Upper lobe of right lung (tissue), 1 donor: ENCODE measurements at regions not wholly inside any gene's neighbourhood (a gene's known extent, or its start where the extent isn't known, plus 50 kb on each side); places are given as distances from the start of the nearest gene placed in this dataset.
A peak's percentile ranks its signal among the peaks of the same experiment; 100 is the strongest.

Experiments
- ATAC-seq: fragments of 200-7000 bp; cut with Tn5 transposase; one replicate; pipeline ENCODE4 v1.9.1; 2020; ENCODE audit warnings: mild to moderate bottlenecking, moderate library complexity
- DNase-seq: peaks from one replicate; pipeline ENCODE4 v3.0.0-alpha.2; 2020
- H3K27ac ChIP-seq: fragments of 200-600 bp; one replicate; pipeline ENCODE4 v1.8.0; 2022
- H3K27me3 ChIP-seq: fragments of 200-600 bp; one replicate; pipeline ENCODE4 v1.8.0; 2022; ENCODE audit warnings: mild to moderate bottlenecking
- H3K36me3 ChIP-seq: fragments of 200-600 bp; one replicate; pipeline ENCODE4 v1.8.0; 2022
- H3K4me1 ChIP-seq: fragments of 200-600 bp; one replicate; pipeline ENCODE4 v1.8.0; 2022
- H3K4me3 ChIP-seq: fragments of 200-600 bp; one replicate; pipeline ENCODE4 v1.8.0; 2022; ENCODE audit warnings: mild to moderate bottlenecking
- H3K9me3 ChIP-seq: fragments of 200-600 bp; one replicate; pipeline ENCODE4 v1.8.0; 2022
- intact Hi-C: fragments of 100-400 bp; cut with DNase I; formaldehyde crosslinking; loops from one replicate; pipeline ENCODE4 v1.11.0; 2022
- TF ChIP-seq, protein P1 (sequence below): fragments of 200-600 bp; IDR thresholded peaks from one replicate; pipeline ENCODE4 v1.8.0; 2022; ENCODE audit warnings: antibody characterized with exemption
- donor health status: DM: no; HTN: yes; CAD: no; lungs with severe emphysema.

DNA sequence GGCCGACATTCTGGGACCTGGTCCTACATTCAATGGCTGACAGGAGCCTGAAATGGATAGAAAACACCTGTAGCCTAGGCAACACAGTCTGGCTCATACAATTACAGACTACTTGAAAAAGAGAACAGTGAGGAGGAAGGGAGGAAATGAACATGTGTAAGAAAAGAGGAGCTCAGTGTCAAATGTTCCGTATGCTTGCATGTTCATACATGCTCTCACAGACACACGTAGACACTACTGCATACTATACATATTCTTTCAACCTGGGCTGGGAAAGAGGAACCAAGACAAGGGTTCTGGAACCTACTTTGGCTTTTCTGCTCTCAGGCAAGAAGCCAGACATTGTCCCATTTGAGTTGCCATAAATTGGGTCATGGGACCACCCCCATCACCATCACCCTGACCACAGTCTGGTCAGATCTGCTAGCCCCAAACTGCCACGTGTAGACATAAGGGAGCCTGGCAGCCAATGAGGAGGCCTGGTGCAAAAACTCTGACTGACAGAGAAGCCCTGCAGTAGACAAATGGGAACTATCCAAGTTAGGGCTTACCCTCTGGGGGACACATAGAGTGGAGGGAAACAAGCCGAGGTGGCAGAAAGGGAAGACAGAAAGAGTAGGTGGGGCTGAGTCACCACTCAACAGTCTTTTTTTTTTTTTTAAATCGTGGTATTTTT lies 310.0 kb downstream of the SHQ1 start:
- peak; percentile 47 for ATAC-seq
- no peak for DNase-seq
- TF ChIP-seq, protein P1, sequence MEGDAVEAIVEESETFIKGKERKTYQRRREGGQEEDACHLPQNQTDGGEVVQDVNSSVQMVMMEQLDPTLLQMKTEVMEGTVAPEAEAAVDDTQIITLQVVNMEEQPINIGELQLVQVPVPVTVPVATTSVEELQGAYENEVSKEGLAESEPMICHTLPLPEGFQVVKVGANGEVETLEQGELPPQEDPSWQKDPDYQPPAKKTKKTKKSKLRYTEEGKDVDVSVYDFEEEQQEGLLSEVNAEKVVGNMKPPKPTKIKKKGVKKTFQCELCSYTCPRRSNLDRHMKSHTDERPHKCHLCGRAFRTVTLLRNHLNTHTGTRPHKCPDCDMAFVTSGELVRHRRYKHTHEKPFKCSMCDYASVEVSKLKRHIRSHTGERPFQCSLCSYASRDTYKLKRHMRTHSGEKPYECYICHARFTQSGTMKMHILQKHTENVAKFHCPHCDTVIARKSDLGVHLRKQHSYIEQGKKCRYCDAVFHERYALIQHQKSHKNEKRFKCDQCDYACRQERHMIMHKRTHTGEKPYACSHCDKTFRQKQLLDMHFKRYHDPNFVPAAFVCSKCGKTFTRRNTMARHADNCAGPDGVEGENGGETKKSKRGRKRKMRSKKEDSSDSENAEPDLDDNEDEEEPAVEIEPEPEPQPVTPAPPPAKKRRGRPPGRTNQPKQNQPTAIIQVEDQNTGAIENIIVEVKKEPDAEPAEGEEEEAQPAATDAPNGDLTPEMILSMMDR, result no peak
- no peaks in the 10 kb centered on the region for H3K27me3 ChIP-seq
- no peak overlapping the region for H3K27ac ChIP-seq
- intact Hi-C loops, result no loop called here
- H3K4me1 ChIP-seq, result no peaks in the 10 kb centered on the region
- no peak overlapping the region for H3K4me3 ChIP-seq
- no peaks in the 10 kb centered on the region for H3K9me3 ChIP-seq
- H3K36me3 ChIP-seq, result no peaks in the 10 kb centered on the region

DNA sequence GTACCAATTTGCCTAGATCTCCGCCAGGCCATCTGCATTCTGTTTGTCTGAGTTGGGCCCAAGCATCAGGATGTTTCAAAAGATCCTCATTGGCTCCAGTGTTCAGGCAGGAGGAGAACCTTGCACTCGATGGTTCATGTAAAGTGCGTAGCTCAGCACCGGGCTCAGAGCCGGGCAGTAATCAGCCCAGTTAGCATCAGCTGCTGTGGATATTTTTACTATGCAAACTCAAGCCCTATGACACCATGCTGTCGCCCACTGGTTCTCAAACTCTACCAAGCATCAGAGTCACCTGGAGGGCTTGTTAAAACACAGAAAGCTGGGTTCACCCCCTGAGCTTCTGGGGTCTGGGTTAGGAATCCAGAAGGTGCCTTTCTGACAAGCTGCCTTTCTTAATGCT lies 310.8 kb downstream of the SHQ1 start:
- TF ChIP-seq, protein P1, result no peak
- DNase-seq, result no peak
- no peak for ATAC-seq
- no peaks in the 10 kb centered on the region for H3K9me3 ChIP-seq
- intact Hi-C loops, result no loop called here
- H3K4me1 ChIP-seq, result no peaks in the 10 kb centered on the region
- H3K27ac ChIP-seq, result no peak overlapping the region
- H3K4me3 ChIP-seq, result no peak overlapping the region
- no peaks in the 10 kb centered on the region for H3K36me3 ChIP-seq
- no peaks in the 10 kb centered on the region for H3K27me3 ChIP-seq

DNA sequence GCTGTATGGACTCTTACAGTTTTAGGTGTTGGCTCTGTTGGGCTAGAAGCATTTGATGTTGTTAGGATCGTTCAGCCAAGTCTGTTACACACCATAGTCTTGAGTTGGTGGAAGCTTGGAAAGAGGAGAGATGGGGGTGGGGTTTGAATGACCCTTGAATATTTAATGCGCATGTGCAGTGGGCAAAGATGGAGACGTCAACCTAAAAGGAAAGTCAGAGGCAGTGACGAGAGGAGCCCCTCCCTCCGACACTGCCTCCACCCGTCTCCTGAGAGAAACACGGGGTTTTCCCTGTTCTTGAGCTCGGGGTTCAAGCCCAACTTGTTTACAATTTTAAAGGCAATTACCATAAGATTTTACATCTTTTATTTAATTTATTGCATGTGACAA lies 311.4 kb downstream of the SHQ1 start:
- no peak for ATAC-seq
- intact Hi-C loops, result no loop called here

DNA sequence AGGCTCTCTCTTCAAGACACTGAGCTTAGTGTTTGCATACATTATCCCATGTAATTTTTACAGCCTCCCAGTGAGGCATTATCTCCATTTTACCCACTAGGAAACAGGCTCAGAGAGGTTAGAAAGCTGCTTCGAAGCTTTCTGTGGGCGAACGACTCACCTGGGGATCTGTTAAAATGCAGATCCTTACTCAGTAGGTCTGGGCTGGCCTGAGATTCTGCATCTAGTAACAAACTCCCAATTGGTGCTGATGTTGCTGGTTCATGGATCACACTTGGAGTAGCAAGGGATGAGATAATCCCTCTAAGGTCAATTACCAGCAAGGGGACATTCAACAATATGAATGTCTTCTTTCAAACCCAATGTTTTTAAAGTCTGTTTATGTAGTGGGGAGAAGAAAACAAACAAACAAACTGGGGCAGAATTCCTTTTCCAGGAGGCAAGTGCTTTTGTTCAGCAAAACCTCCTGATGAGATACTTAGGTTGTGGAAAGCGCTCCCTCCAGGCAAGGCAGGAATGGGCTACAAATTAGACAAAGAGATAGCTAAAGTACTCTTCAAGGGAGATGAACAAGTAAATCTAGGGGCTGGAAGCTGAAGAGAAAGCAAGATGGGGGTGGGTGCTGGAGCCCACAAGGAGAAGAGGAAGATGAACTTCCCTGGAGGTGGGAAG lies 311.9 kb downstream of the SHQ1 start:
- no peak overlapping the region for H3K27ac ChIP-seq
- no peaks in the 10 kb centered on the region for H3K9me3 ChIP-seq
- H3K27me3 ChIP-seq, result no peaks in the 10 kb centered on the region
- no peak overlapping the region for H3K4me3 ChIP-seq
- DNase-seq, result no peak
- no peaks in the 10 kb centered on the region for H3K4me1 ChIP-seq
- no peaks in the 10 kb centered on the region for H3K36me3 ChIP-seq
- ATAC-seq, result no peak
- intact Hi-C loops, result no loop called here
- TF ChIP-seq, protein P1, result no peak

More for the DNA sequence above, 311.4 kb downstream of the SHQ1 start:
- Histone ChIP-seq H3K27me3 (no peaks in the 10 kb centered on the region), H3K4me3 (no peak overlapping the region), H3K9me3 (no peaks in the 10 kb centered on the region), H3K36me3 (no peaks in the 10 kb centered on the region), H3K4me1 (no peaks in the 10 kb centered on the region), H3K27ac (no peak overlapping the region)
- DNase-seq, result no peak
- TF ChIP-seq, protein P1, result no peak

DNA sequence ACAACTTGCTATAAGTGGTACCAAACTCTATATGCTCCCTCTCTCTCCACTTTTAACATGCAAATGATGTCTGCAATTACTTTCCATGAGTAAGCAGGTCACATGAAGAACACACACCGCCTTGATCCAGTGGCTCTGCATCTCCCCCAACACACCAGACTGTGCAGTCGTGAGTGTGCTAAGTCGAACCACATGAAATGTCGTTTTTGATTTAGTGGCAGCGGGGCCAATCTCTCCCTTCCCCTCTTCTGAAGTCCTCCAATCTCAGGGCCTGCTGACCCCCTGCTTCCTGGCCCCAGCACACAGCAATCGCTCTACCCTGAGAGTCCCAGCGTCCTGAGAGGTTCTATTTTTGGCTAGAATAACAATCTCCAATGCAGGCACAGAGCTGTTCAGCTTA lies 312.5 kb downstream of the SHQ1 start:
- H3K4me1 ChIP-seq, result no peaks in the 10 kb centered on the region
- DNase-seq (no peak), ATAC-seq (no peak)
- TF ChIP-seq, protein P1, result no peak
- H3K4me3 ChIP-seq, result no peak overlapping the region
- H3K36me3 ChIP-seq, result no peaks in the 10 kb centered on the region
- no peaks in the 10 kb centered on the region for H3K27me3 ChIP-seq
- intact Hi-C loops, result no loop called here
- H3K27ac ChIP-seq, result no peak overlapping the region
- no peaks in the 10 kb centered on the region for H3K9me3 ChIP-seq
